SU-DHL-6 (cell line): ENCODE measurements at regions not wholly inside any gene's neighbourhood (a gene's known extent, or its start where the extent isn't known, plus 50 kb on each side); places are given as distances from the start of the nearest gene placed in this dataset.

Experiments used
- H2AFZ ChIP-seq: fragments of 200-600 bp; sonication (generic); 2 replicates; pipeline ENCODE4 v1.6.1; 2014; ENCODE audit warnings: low read depth, mild to moderate bottlenecking, moderate library complexity, mixed read lengths, antibody characterized with exemption, low read length; ENCODE audit not compliant: severe bottlenecking
- H3F3A ChIP-seq: fragments of 200-600 bp; shearing (Covaris generic); 2 replicates; pipeline ENCODE4 v1.6.0; 2016; ENCODE audit warnings: antibody characterized with exemption, mild to moderate bottlenecking; ENCODE audit not compliant: insufficient read depth
- H3K27ac ChIP-seq: fragments of 200-600 bp; sonication (generic); 2 replicates; pipeline ENCODE4 v1.5.1; 2016; ENCODE audit warnings: low read depth, mild to moderate bottlenecking, low read length, moderate library complexity, mixed read lengths
- H3K27me3 ChIP-seq: fragments of 200-600 bp; sonication (generic), shearing (Covaris generic); 2 replicates; pipeline ENCODE4 v1.6.0; 2014; ENCODE audit warnings: mild to moderate bottlenecking, low read length
- H3K36me3 ChIP-seq: fragments of 200-600 bp; sonication (generic); 2 replicates; pipeline ENCODE4 v1.6.1; 2014; ENCODE audit warnings: mild to moderate bottlenecking, low read length, mixed read lengths
- H3K4me2 ChIP-seq: fragments of 300-600, 200-600 bp; shearing (Covaris generic), sonication (generic); 2 replicates; pipeline ENCODE4 v1.6.0; 2014; ENCODE audit warnings: low read length, low read depth, mild to moderate bottlenecking; ENCODE audit not compliant: poor library complexity, severe bottlenecking
- H3K4me3 ChIP-seq: fragments of 200-600 bp; sonication (generic); 2 replicates; pipeline ENCODE4 v1.5.1; 2014; ENCODE audit warnings: antibody characterized with exemption, low read length, mild to moderate bottlenecking, mixed read lengths; ENCODE audit not compliant: insufficient read depth, poor library complexity, severe bottlenecking
- H3K79me2 ChIP-seq: fragments of 200-600 bp; sonication (generic); 2 replicates; pipeline ENCODE4 v1.6.1; 2014; ENCODE audit warnings: mild to moderate bottlenecking, low read length, moderate library complexity; ENCODE audit not compliant: insufficient read depth
- H3K9ac ChIP-seq: fragments of 200-600 bp; sonication (generic); 2 replicates; pipeline ENCODE4 v1.7.0; 2014; ENCODE audit warnings: mild to moderate bottlenecking, low read length
- H3K9me2 ChIP-seq: fragments of 200-600 bp; sonication (generic); replicated peaks from 2 replicates; pipeline ENCODE4 v1.6.1; 2014; ENCODE audit warnings: low read length; ENCODE audit not compliant: insufficient read depth
- H3K9me3 ChIP-seq: fragments of 200-600 bp; sonication (generic); 2 replicates; pipeline ENCODE4 v1.6.1; 2014; ENCODE audit warnings: low read length, mixed read lengths; ENCODE audit not compliant: insufficient read depth
- H4K20me1 ChIP-seq: fragments of 200-600 bp; sonication (generic); 2 replicates; pipeline ENCODE4 v1.6.1; 2014; ENCODE audit warnings: low read depth, mild to moderate bottlenecking, antibody characterized with exemption, low read length, moderate library complexity, mixed read lengths
- CTCF ChIP-seq: fragments of 200-600 bp; sonication (generic); IDR thresholded peaks from one replicate; pipeline ENCODE4 v1.5.1; 2017; ENCODE audit warnings: antibody characterized with exemption, mild to moderate bottlenecking, low read length, moderate library complexity; ENCODE audit not compliant: insufficient read depth, poor library complexity, severe bottlenecking
- EZH2phosphoT487 ChIP-seq: fragments of 200-600 bp; sonication (generic), shearing (Covaris generic); conservative IDR thresholded peaks from 2 replicates; pipeline ENCODE4 v1.6.1; 2018; ENCODE audit warnings: mild to moderate bottlenecking, antibody characterized with exemption, low read length, moderate library complexity, mixed read lengths

- no peak overlapping the region for H3K4me2 ChIP-seq
- H3K27ac ChIP-seq, result no peak overlapping the region
- no peak for TF ChIP-seq EZH2phosphoT487
- TF ChIP-seq CTCF, result no peak
- H3K4me3 ChIP-seq, result no peak overlapping the region
- H3K9me2 ChIP-seq, result no peaks in the 10 kb centered on the region
- H3K36me3 ChIP-seq, result no peaks in the 10 kb centered on the region
- no peaks in the 10 kb centered on the region for H3K9me3 ChIP-seq
- H3K27me3 ChIP-seq, result no peaks in the 10 kb centered on the region
- no peaks in the 10 kb centered on the region for H3F3A ChIP-seq
- no peak overlapping the region for H3K9ac ChIP-seq
- H2AFZ ChIP-seq, result no peak overlapping the region
- H4K20me1 ChIP-seq, result no peaks in the 10 kb centered on the region
- no peaks in the 10 kb centered on the region for H3K79me2 ChIP-seq
These were observed 138.0 kb upstream of the BOD1L1 start for GRCh38 chr4:13765539-13765938.

- no peaks in the 10 kb centered on the region for H3K79me2 ChIP-seq
- no peaks in the 10 kb centered on the region for H3F3A ChIP-seq
- no peak overlapping the region for H3K4me2 ChIP-seq
- no peak overlapping the region for H3K9ac ChIP-seq
- H3K27ac ChIP-seq, result no peak overlapping the region
- H3K9me3 ChIP-seq, result no peaks in the 10 kb centered on the region
- no peaks in the 10 kb centered on the region for H4K20me1 ChIP-seq
- H3K4me3 ChIP-seq, result no peak overlapping the region
- no peaks in the 10 kb centered on the region for H3K36me3 ChIP-seq
- no peaks in the 10 kb centered on the region for H3K9me2 ChIP-seq
- TF ChIP-seq EZH2phosphoT487, result no peak
- no peak for TF ChIP-seq CTCF
- no peaks in the 10 kb centered on the region for H3K27me3 ChIP-seq
- H2AFZ ChIP-seq, result no peak overlapping the region
These were observed 139.4 kb upstream of the BOD1L1 start for GRCh38 chr4:13766761-13767540.

GRCh38 chr4:13777341-13777740 is 149.8 kb upstream of the BOD1L1 start:
- H4K20me1 ChIP-seq, result no peaks in the 10 kb centered on the region
- no peaks in the 10 kb centered on the region for H3F3A ChIP-seq
- no peaks in the 10 kb centered on the region for H3K27me3 ChIP-seq
- H3K36me3 ChIP-seq, result no peaks in the 10 kb centered on the region
- H2AFZ ChIP-seq, result no peak overlapping the region
- no peaks in the 10 kb centered on the region for H3K9me2 ChIP-seq
- H3K79me2 ChIP-seq, result no peaks in the 10 kb centered on the region
- no peak overlapping the region for H3K27ac ChIP-seq
- H3K4me2 ChIP-seq, result no peak overlapping the region
- H3K9me3 ChIP-seq, result peaks cover 4% of the 10 kb centered on the region; the same call in 1 of the 2 replicates
- no peak overlapping the region for H3K9ac ChIP-seq
- TF ChIP-seq EZH2phosphoT487 (no peak), CTCF (no peak)
- no peak overlapping the region for H3K4me3 ChIP-seq
